T-helper 17 cell (primary cell): ENCODE measurements at regions not wholly inside any gene's neighbourhood (a gene's known extent, or its start where the extent isn't known, plus 50 kb on each side); places are given as distances from the start of the nearest gene placed in this dataset.

Source experiments
- ATAC-seq: fragments of 150-1000 bp; cut with Tn5 transposase; 2 replicates; pipeline ENCODE4 v1.10.0; 2021; ENCODE audit warnings: mild to moderate bottlenecking, moderate library complexity
- DNase-seq, 3 donors: peaks; one replicate each; pipeline versions ENCODE4 v3.0.0 to v3.0.0-alpha.2; 2020 to 2021
- H3K9me3 ChIP-seq: one replicate; pipeline ENCODE4 v1.7.0; 2013; ENCODE audit warnings: low read length, mild to moderate bottlenecking; ENCODE audit not compliant: control insufficient read depth, poor library complexity, severe bottlenecking
- H3K27ac Mint-ChIP-seq: one replicate; pipeline ENCODE4 v1.8.0; 2022; ENCODE audit warnings: mild to moderate bottlenecking, moderate library complexity, mixed read lengths
- H3K27me3 Mint-ChIP-seq: one replicate; pipeline ENCODE4 v1.8.0; 2022; ENCODE audit warnings: mixed read lengths
- H3K36me3 Mint-ChIP-seq: one replicate; pipeline ENCODE4 v1.8.0; 2022; ENCODE audit warnings: low read depth, mixed read lengths
- H3K4me1 Mint-ChIP-seq: one replicate; pipeline ENCODE4 v1.8.0; 2022; ENCODE audit warnings: mild to moderate bottlenecking, mixed read lengths
- H3K4me3 Mint-ChIP-seq: one replicate; pipeline ENCODE4 v1.8.0; 2022; ENCODE audit warnings: mild to moderate bottlenecking, moderate library complexity, mixed read lengths

DNA sequence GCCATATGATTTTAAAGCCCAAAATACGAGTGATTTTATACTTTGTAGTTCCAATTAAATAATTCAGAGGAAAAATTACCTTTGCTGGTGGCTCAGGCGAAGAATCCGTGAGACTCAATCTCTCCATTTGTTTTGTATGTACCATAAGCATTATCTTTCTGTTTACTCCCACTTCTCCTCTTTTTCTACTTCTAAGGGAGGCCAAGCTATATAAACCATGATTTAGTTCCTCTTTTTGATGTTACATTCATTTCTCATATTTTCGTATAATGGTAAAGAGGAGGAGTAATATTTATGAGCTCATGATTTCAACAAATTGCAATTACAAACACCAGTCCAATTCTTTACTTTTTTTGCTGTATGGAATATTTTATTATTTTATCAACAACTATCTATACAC, 50.6 kb upstream of the TES start:
- Mint-ChIP-seq H3K27ac (no peak overlapping the region), H3K36me3 (peaks cover 5% of the 10 kb centered on the region), H3K4me1 (peaks cover 4% of the 10 kb centered on the region), H3K4me3 (no peak overlapping the region), H3K27me3 (peaks cover 64% of the 10 kb centered on the region)
- no peak for DNase-seq
- no peaks in the 10 kb centered on the region for H3K9me3 ChIP-seq
- no peak for ATAC-seq
